ENCODE measurements at regions not wholly inside any gene's neighbourhood (a gene's known extent, or its start where the extent isn't known, plus 50 kb on each side); places are given as distances from the start of the nearest gene placed in this dataset.
A peak's percentile ranks its signal among the peaks of the same experiment; 100 is the strongest.

DNA sequence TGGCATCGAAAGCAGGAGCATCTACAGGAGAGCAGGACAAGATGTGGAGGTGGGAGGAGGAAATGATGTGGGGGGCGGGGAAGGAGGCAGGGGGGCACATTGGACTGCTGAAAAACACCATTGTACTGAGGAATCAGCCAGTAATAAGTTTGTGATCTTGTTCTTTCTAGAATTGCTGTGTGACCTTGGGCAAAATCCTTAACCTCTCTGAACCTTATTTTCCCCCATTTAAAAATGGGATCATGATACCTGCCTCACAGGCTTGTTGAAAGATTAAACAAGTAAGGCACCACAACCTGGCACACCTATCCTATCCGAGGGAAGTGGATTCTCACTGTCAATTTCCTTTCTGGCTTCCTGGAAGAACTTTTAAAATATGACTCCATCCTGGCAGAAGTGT, 56.9 kb upstream of the ARRDC4 start:
- ChIA-PET POLR2A (no interaction called here), CTCF (interaction anchor here (1.2 to 2.6 kb wide), 3 partner anchors 12 to 275 kb away, joined by 3 to 20 read pairs (median 6); no protein-coding TSS in a partner anchor)
- DNase-seq (ENCODE audit: extremely low spot score): no peak
- TF ChIP-seq FOXA1 (IDR thresholded peaks at IDR 0.05) (no peak), NFRKB (IDR thresholded peaks at IDR 0.05) (no peak), SP1 (IDR thresholded peaks at IDR 0.05) (no peak), ARNT (IDR thresholded peaks at IDR 0.05) (no peak), ELF4 (IDR thresholded peaks at IDR 0.05) (no peak), HDGF (IDR thresholded peaks at IDR 0.05; ENCODE audit: borderline replicate concordance) (no peak), BHLHE40 (IDR thresholded peaks at IDR 0.05; ENCODE audit: borderline replicate concordance) (no peak), FOXK2 (IDR thresholded peaks at IDR 0.05) (no peak), FOXM1 (IDR thresholded peaks at IDR 0.05; ENCODE audit: borderline replicate concordance) (no peak)

DNA sequence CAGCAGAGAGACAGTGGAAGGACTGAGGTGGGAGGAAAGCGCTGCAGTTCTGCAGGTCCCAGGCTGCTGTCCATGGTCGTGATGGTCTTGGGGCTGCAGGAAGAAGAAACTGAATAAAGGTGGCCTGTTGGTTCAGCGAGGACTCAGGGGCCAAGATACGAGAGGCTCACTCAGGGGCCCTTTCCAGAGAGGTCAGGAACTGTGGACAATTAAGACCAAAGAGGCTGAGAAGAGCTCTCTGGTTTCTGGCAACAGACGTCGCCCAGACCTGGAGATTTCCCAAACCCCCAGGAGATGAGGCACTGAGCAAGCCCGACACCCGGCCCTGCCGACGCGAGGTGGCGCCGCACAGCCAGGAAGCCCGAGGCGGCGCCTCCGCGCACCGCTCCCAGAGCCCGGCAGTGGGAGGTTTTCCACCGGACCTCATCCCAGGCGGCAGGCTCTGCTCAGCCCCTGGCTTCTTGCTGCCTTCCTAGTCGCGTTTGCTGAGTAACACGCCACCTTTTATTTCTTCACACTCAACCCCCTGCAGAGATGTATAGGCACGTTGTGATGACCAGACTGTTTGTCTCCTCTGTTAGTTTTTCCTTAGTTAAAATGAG, 56.4 kb upstream of the ARRDC4 start:
- TF ChIP-seq SP1 (IDR thresholded peaks at IDR 0.05) (no peak), TARDBP (IDR thresholded peaks at IDR 0.05) (no peak), FOXK2 (IDR thresholded peaks at IDR 0.05) (no peak), L3MBTL2 (conservative IDR thresholded peaks at IDR 0.05) (no peak), ELF4 (IDR thresholded peaks at IDR 0.05) (no peak), LEF1 (IDR thresholded peaks at IDR 0.05; ENCODE audit: borderline replicate concordance) (no peak), CTBP1 (IDR thresholded peaks at IDR 0.05; ENCODE audit: borderline replicate concordance) (no peak), SUZ12 (IDR thresholded peaks at IDR 0.05) (no peak), NFRKB (IDR thresholded peaks at IDR 0.05) (no peak), FOXA1 (IDR thresholded peaks at IDR 0.05) (no peak), ARNT (IDR thresholded peaks at IDR 0.05) (no peak), BHLHE40 (IDR thresholded peaks at IDR 0.05; ENCODE audit: borderline replicate concordance) (no peak), HDGF (IDR thresholded peaks at IDR 0.05; ENCODE audit: borderline replicate concordance) (no peak)
- ChIA-PET CTCF (interaction anchor here (1.2 to 2.6 kb wide), 3 partner anchors 12 to 274 kb away, joined by 3 to 20 read pairs (median 6); no protein-coding TSS in a partner anchor), POLR2A (no interaction called here)
- DNase-seq (ENCODE audit: extremely low spot score): peak; percentile 90

DNA sequence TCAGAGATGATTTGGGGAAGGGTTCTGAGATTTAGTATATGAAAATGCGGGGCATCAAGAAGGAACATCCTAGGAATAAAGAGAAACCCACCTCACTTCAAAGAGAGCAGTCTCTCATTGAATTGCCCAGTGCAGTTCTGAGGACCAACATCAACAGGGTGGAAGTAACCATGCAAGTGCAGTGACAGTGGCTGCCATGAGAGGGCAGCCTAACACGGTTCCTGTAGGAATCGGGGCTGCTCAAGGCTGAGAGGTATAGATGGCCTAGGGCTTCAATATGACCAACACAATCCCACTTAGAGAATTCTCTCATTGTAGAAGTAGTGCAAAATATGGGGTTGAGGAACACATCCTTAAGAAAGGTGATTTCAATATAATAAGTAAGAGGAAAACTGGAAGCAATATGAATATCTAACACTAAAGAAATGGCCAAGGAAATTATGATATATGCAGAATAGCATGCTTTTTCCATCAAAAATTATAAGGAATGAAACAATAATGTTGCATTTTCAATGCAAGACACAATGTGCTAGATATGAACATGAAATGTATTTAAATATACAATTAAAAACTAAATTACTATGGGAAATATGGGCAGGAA, 51.1 kb upstream of the ARRDC4 start:
- POLR2A ChIA-PET: no interaction called here
- TF ChIP-seq LEF1 (IDR thresholded peaks at IDR 0.05; ENCODE audit: borderline replicate concordance) (no peak), FOXA1 (IDR thresholded peaks at IDR 0.05) (no peak), ARNT (IDR thresholded peaks at IDR 0.05) (no peak), BHLHE40 (IDR thresholded peaks at IDR 0.05; ENCODE audit: borderline replicate concordance) (no peak), FOXM1 (IDR thresholded peaks at IDR 0.05; ENCODE audit: borderline replicate concordance) (no peak), ELF4 (IDR thresholded peaks at IDR 0.05) (no peak), SP1 (IDR thresholded peaks at IDR 0.05) (no peak), FOXK2 (IDR thresholded peaks at IDR 0.05) (no peak), TARDBP (IDR thresholded peaks at IDR 0.05) (no peak), CTBP1 (IDR thresholded peaks at IDR 0.05; ENCODE audit: borderline replicate concordance) (no peak), HDGF (IDR thresholded peaks at IDR 0.05; ENCODE audit: borderline replicate concordance) (no peak), ZNF384 (IDR thresholded peaks at IDR 0.05) (no peak), L3MBTL2 (conservative IDR thresholded peaks at IDR 0.05) (no peak), NFRKB (IDR thresholded peaks at IDR 0.05) (no peak), SUZ12 (IDR thresholded peaks at IDR 0.05) (no peak)
- TF ChIP-seq, protein P1, sequence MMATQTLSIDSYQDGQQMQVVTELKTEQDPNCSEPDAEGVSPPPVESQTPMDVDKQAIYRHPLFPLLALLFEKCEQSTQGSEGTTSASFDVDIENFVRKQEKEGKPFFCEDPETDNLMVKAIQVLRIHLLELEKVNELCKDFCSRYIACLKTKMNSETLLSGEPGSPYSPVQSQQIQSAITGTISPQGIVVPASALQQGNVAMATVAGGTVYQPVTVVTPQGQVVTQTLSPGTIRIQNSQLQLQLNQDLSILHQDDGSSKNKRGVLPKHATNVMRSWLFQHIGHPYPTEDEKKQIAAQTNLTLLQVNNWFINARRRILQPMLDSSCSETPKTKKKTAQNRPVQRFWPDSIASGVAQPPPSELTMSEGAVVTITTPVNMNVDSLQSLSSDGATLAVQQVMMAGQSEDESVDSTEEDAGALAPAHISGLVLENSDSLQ (IDR thresholded peaks at IDR 0.05): no peak
- CTCF ChIA-PET: interaction anchor here (1.5 kb wide), 1 partner anchor 269 kb away, joined by 9 read pairs; no protein-coding TSS in a partner anchor

More for the DNA sequence above, 51.1 kb upstream of the ARRDC4 start:
- DNase-seq (ENCODE audit: extremely low spot score): peak; percentile 74

Data from HEK293T (cell line).